HG03045 (cell line): ENCODE measurements at regions not wholly inside any gene's neighbourhood (a gene's known extent, or its start where the extent isn't known, plus 50 kb on each side); places are given as distances from the start of the nearest gene placed in this dataset.
"Not testable (repeated sequence)": the region's sequence is repeated elsewhere in the genome, so short reads cannot be mapped to it uniquely, and the experiment has no call there.

Experiments used
- ATAC-seq: cut with Tn5 transposase; IDR thresholded peaks from one replicate; pipeline ENCODE4 v1.9.1; 2021; ENCODE audit warnings: mild to moderate bottlenecking, moderate library complexity; ENCODE audit not compliant: unreplicated experiment

GRCh38 chr9:115525111-115526058 lies 407.4 kb upstream of the TNC start:
- no peak for ATAC-seq

GRCh38 chr9:115531410-115532125 lies 413.6 kb upstream of the TNC start:
- ATAC-seq, result no peak

DNA sequence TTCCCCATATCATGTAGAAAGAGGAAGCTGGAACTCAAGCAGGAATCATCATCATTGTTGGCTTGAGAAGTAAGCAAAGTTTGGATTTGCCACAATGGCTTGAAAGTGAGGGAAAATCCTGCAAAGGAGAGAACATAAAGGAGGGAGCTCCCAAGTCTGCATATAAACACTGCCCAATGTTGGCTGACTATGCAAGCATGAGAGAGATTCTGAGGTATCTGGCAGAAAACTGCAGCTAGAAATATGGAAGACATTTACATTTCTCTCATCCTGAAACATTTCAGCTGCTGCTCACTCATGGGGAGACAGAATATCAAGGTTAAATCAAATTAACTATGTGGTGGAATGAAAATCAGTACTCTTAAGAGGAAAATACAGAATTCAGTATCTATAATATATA lies 415.6 kb upstream of the TNC start:
- ATAC-seq, result no peak

DNA sequence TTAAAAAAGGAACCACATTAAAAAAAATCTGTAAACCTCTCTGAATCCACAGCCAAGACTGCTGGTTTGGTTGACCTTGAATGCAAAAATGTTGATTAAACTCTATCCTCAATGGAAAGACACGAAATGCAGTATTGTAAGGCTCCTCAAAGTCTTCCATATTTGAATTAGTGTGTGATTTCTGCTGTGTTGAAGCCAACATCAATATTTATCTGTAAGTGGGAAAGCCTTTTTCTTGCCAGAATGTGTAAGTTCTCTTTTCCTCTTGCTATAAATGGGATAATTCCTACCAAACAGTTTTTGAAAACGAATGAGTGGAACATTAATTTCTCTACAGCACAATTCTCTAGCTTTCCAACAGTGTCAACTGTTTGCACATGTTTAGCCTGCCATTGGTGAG lies 422.1 kb upstream of the TNC start:
- ATAC-seq, result no peak

GRCh38 chr9:115543511-115543910 lies 425.6 kb upstream of the TNC start:
- no peak for ATAC-seq

- no peak for ATAC-seq
These were observed 430.8 kb upstream of the TNC start for GRCh38 chr9:115548609-115549260.

GRCh38 chr9:115551396-115551795 lies 433.4 kb upstream of the TNC start:
- ATAC-seq, result no peak

GRCh38 chr9:115553060-115553773 lies 435.3 kb upstream of the TNC start:
- ATAC-seq, result no peak

- ATAC-seq, result no peak
These were observed 438.5 kb upstream of the TNC start for GRCh38 chr9:115556432-115556831.

DNA sequence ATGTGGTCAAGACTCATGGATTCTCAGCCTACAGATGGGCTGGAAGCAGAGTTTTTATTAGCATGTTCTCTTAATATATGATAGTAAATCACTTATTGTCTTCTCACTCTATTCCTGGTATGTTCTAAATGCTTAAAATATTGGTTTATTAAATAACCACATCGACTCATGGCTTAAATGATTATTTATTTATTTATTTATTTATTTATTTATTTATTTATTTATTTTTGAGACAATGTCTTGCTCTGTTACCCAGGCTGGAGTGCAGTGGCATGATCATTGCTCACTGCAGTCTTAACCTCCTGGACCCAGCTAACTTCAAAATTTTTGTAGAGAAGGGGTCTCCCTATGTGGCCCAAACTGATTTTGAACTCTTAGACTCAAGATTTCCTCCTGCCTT lies 457.2 kb upstream of the TNC start:
- ATAC-seq, result no peak

DNA sequence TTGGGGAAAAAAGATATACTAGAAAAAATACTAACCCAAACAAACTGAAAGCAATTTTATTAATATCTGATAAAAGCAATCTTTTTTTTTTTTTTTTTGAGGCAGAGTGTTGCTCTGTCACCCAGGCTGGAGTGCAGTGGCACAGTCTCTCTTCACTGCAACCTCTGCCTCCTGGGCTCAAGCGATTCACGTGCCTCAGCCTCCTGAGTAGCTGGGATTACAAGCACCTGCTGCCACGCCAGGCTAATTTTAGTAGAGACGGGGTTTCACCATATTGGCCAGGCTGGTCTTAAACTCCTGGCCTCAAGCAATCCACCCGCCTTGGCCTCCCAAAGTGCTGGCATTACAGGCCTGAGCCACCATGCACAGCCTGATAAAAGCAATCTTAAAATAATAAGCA lies 467.5 kb upstream of the TNC start:
- ATAC-seq, result not testable (repeated sequence)

DNA sequence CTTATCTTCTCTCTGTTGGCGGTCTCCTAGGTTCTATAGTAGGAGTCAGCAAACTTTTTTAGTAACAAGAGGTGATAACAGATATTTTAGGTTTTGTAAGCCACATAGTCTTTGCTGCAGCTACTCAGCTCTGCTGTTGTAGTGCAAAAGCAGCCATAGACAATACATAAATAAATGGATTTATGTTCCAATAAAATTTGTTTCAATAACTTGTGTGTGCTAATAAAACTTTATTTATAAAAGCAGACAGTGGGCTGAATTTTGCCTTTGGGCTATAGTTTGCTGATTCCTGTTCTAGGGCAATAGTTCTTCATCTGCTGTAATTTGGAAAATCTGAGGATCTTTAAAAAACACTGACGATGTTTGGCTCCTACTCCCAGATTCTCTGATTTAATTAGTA lies 469.4 kb upstream of the TNC start:
- ATAC-seq, result no peak

DNA sequence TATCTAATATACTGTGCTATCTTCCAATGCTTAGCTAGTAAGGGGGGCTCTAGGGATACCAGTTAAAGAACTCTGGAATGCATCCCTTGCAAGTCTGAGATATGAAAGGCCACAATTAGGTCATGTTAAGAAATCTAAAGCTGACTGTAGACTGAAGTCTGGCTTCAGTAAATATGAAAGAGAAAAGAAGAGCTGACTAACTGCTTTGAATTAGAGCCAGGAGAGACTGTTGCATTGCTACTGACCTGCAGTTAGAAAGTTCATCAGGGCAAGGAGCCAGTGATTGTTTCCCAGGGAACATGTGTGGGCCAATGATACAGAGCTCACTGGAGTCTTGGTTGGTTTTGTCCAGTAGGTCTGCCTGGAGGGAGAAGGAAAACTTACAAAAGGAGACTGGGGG lies 472.1 kb upstream of the TNC start:
- ATAC-seq, result no peak

DNA sequence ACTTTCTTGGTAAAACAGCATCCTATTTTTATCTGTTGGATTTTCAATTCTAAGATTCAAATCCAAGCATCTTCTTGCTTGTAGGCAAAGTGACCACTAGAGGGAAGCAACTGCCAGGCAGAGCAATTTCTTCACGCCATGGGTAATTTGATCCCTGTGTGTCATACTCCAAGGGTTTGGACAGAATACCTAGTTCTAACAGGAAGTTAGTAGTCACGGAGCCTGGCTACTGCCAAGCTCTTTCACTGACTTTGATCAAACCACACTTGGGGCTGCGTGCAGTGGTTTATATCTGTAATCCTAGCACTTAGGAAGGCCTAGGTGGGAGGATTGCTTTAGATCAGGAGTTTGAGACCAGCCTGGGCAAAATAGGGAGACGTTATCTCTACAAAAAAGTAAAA lies 473.6 kb upstream of the TNC start:
- no peak for ATAC-seq

DNA sequence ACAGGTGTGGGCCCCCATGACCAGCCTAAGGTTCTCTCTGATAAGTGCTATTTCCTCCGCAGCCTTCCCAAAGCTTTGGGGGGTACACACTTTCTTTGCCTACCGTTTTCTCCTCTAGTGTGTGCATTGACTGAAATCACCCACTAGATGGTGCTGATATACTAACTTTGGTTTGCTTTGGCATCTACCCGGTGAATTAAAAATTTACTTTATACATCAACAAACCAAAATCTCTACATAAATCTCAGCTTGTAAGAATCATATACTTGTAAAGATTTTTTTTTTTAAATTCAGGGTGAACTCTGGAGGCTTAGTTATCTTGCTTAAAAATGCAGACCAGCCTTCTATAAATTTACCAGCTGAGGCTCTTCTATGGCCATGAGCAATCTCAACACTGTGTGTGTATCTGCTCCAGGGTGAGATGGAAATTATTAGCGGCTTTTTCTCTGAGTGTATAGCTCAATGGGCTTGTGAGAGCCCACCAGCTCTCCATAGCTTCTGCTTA lies 475.7 kb upstream of the TNC start:
- no peak for ATAC-seq

DNA sequence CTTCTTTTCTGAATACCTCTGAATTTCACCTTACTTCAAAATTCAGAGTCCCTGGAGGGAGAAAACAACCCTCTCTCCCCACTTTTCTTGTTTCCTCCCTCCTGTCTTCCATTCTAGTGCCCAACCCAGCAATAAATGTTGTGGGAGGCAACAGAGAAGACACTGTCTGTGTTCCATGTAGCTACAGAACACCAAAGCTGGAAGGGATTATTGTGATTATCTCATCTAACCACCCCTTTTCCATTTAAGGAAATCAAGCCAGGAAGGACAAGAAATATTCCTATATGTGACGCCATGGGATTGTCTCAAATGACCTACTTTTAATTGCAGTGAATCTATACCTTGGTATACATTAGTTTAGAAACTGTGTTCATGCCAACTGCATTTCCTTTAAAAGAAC lies 476.6 kb upstream of the TNC start:
- no peak for ATAC-seq

DNA sequence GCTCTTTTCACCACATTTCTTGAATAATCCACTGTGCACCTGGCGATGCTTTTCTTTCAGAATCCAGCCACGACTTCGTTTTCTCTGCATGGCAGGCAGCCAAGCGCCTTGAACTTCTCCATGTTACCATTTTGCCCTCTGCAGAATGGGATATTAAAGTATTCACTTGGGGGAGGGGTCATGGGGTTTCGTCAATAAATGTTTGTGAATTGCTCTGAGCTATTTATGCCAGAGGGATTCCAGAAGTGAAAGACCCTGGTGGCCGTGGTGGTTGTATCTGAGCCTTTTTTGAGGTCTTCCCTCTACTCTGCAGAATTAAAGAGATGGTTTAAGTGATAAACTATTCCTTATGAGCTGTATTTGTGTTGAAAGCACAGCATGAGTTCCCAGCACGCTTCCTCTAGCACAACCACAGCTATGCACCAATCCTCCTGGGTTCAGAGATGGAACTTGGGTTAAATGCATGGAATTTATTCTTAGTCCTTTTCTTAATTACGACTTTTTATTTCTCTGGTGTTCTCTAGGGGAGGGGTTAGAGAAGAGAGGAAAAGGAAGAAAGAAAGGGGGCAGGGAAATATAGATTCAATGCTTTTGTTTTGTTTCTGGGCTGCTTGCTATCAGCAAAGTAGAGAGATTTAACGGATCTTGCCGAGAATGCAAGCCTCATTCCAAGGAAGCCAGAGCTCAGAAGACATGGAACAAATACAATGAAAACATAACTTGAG lies 478.2 kb upstream of the TNC start:
- ATAC-seq, result no peak

- no peak for ATAC-seq
These were observed 478.8 kb upstream of the TNC start for GRCh38 chr9:115596746-115597080.

- no peak for ATAC-seq
These were observed 479.5 kb upstream of the TNC start for GRCh38 chr9:115597330-115597895.

GRCh38 chr9:115598751-115599150 lies 480.8 kb upstream of the TNC start:
- no peak for ATAC-seq
